Colonic mucosa (tissue), 4 donors: ENCODE measurements at regions not wholly inside any gene's neighbourhood (a gene's known extent, or its start where the extent isn't known, plus 50 kb on each side); places are given as distances from the start of the nearest gene placed in this dataset.
"Not testable (repeated sequence)": the region's sequence is repeated elsewhere in the genome, so short reads cannot be mapped to it uniquely, and the experiment has no call there.

Source experiments
- DNase-seq: peaks from one replicate; pipeline ENCODE4 v3.0.0-alpha.2; 2020
- H3K27ac ChIP-seq: fragments of 200-600 bp; one replicate; pipeline ENCODE4 v1.8.0; 2021
- H3K27me3 ChIP-seq: fragments of 200-600 bp; one replicate; pipeline ENCODE4 v1.8.0; 2021
- H3K36me3 ChIP-seq: fragments of 200-600 bp; one replicate; pipeline ENCODE4 v1.8.0; 2021
- H3K4me1 ChIP-seq: fragments of 200-600 bp; one replicate; pipeline ENCODE4 v1.8.0; 2021; ENCODE audit warnings: mild to moderate bottlenecking
- H3K4me3 ChIP-seq: fragments of 200-600 bp; one replicate; pipeline ENCODE4 v1.8.0; 2021
- H3K9ac ChIP-seq, 2 donors: one replicate each; pipeline ENCODE4 v1.7.0; 2013; ENCODE audit warnings: control low read depth in 2 of 2, low read depth in 2 of 2, low read length in 2 of 2
- H3K9me3 ChIP-seq: fragments of 200-600 bp; one replicate; pipeline ENCODE4 v1.8.0; 2021
- CTCF ChIP-seq: fragments of 200-600 bp; IDR thresholded peaks from one replicate; pipeline ENCODE4 v1.8.0; 2022; ENCODE audit warnings: antibody characterized with exemption, mild to moderate bottlenecking
- intact Hi-C: fragments of 100-400 bp; cut with DNase I; formaldehyde crosslinking; loops from one replicate; pipeline ENCODE4 v1.14.1; 2022
- donor health status: healthy.
- donor health status: DM: no; HTN: no; CAD: no.
- donor health status: DM: no; HTN: no; CAD: no.

- Histone ChIP-seq H3K9me3 (no peaks in the 10 kb centered on the region), H3K27me3 (no peaks in the 10 kb centered on the region), H3K9ac (no peak overlapping the region), H3K4me1 (no peaks in the 10 kb centered on the region), H3K4me3 (no peak overlapping the region), H3K36me3 (no peaks in the 10 kb centered on the region), H3K27ac (no peak overlapping the region)
- intact Hi-C loops, result no loop called here
- TF ChIP-seq CTCF, result no peak
- DNase-seq, result no peak
These were observed 100.6 kb upstream of the RAB4A start for GRCh38 chr1:229170274-229170673.

- DNase-seq, result no peak
- no peaks in the 10 kb centered on the region for H3K36me3 ChIP-seq
- no peak for TF ChIP-seq CTCF
- no peak overlapping the region for H3K27ac ChIP-seq
- intact Hi-C loops, result no loop called here
- H3K27me3 ChIP-seq, result no peaks in the 10 kb centered on the region
- H3K9ac ChIP-seq, result no peak overlapping the region
- H3K9me3 ChIP-seq, result no peaks in the 10 kb centered on the region
- no peaks in the 10 kb centered on the region for H3K4me1 ChIP-seq
- no peak overlapping the region for H3K4me3 ChIP-seq
These were observed 100.0 kb upstream of the RAB4A start for GRCh38 chr1:229170778-229171505.

GRCh38 chr1:229171934-229172333 is 99.0 kb upstream of the RAB4A start:
- Histone ChIP-seq H3K4me3 (no peak overlapping the region), H3K36me3 (no peaks in the 10 kb centered on the region), H3K27me3 (no peaks in the 10 kb centered on the region), H3K27ac (no peak overlapping the region), H3K9me3 (no peaks in the 10 kb centered on the region), H3K9ac (peak overlapping the region in 1 of 2 donors; percentile 7), H3K4me1 (no peaks in the 10 kb centered on the region)
- intact Hi-C loops, result no loop called here
- DNase-seq, result peak; percentile 83
- no peak for TF ChIP-seq CTCF

- H3K36me3 ChIP-seq, H3K9ac ChIP-seq, H3K4me3 ChIP-seq, H3K4me1 ChIP-seq, H3K9me3 ChIP-seq, H3K27me3 ChIP-seq, intact Hi-C loops, H3K27ac ChIP-seq: not testable (repeated sequence)
- DNase-seq, result peak; percentile 17
These were observed 97.1 kb upstream of the RAB4A start for GRCh38 chr1:229173491-229174476.

- H3K36me3 ChIP-seq, H3K4me3 ChIP-seq, H3K9me3 ChIP-seq, intact Hi-C loops, DNase-seq, H3K27me3 ChIP-seq, H3K9ac ChIP-seq, H3K4me1 ChIP-seq, H3K27ac ChIP-seq: not testable (repeated sequence)
These were observed 95.6 kb upstream of the RAB4A start for GRCh38 chr1:229175297-229175696.

- H3K4me3 ChIP-seq, H3K27ac ChIP-seq, intact Hi-C loops, H3K9me3 ChIP-seq, DNase-seq, H3K36me3 ChIP-seq, H3K9ac ChIP-seq, H3K4me1 ChIP-seq, H3K27me3 ChIP-seq: not testable (repeated sequence)
These were observed 94.5 kb upstream of the RAB4A start for GRCh38 chr1:229176457-229176856.

- no peak for TF ChIP-seq CTCF
- intact Hi-C loops, result no loop called here
- Histone ChIP-seq H3K27me3 (no peaks in the 10 kb centered on the region), H3K9ac (no peak overlapping the region), H3K36me3 (no peaks in the 10 kb centered on the region), H3K4me3 (no peak overlapping the region), H3K27ac (no peak overlapping the region), H3K4me1 (no peaks in the 10 kb centered on the region), H3K9me3 (no peaks in the 10 kb centered on the region)
- DNase-seq, result no peak
These were observed 90.8 kb upstream of the RAB4A start for GRCh38 chr1:229180161-229180560.
